ENCODE measurements at regions not wholly inside any gene's neighbourhood (a gene's known extent, or its start where the extent isn't known, plus 50 kb on each side); places are given as distances from the start of the nearest gene placed in this dataset.

DNA sequence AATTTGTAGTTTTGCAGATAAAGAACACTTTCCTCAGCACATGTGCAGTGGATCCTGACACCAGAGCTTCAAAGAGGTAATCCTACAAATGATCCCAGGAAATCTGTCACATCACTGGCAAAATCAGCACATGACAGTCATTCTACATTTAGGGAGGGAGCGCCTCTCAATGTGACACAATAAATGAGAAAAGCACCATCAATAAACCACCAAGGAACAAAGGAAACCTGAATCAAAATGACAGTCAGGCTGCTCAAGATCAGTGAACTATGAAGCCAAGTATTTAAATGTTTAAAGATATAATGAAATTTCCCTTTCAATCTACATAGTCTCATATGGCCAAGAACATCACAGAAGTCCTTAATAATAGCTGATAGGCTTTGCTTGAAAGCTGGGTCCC, 119.5 kb downstream of the LRRN1 start:
- no peak for TF ChIP-seq MEF2A (IDR thresholded peaks at IDR 0.05; ENCODE audit: borderline replicate concordance, low read depth)
- no peak for TF ChIP-seq POLR2AphosphoS5 (IDR thresholded peaks at IDR 0.05; ENCODE audit: low read depth, low read length)
- TF ChIP-seq, protein P1, sequence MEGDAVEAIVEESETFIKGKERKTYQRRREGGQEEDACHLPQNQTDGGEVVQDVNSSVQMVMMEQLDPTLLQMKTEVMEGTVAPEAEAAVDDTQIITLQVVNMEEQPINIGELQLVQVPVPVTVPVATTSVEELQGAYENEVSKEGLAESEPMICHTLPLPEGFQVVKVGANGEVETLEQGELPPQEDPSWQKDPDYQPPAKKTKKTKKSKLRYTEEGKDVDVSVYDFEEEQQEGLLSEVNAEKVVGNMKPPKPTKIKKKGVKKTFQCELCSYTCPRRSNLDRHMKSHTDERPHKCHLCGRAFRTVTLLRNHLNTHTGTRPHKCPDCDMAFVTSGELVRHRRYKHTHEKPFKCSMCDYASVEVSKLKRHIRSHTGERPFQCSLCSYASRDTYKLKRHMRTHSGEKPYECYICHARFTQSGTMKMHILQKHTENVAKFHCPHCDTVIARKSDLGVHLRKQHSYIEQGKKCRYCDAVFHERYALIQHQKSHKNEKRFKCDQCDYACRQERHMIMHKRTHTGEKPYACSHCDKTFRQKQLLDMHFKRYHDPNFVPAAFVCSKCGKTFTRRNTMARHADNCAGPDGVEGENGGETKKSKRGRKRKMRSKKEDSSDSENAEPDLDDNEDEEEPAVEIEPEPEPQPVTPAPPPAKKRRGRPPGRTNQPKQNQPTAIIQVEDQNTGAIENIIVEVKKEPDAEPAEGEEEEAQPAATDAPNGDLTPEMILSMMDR (IDR thresholded peaks at IDR 0.05): no peak
- TF ChIP-seq USF2 (IDR thresholded peaks at IDR 0.05; ENCODE audit: borderline replicate concordance, low read depth, low read length): no peak
- TF ChIP-seq, protein P2, sequence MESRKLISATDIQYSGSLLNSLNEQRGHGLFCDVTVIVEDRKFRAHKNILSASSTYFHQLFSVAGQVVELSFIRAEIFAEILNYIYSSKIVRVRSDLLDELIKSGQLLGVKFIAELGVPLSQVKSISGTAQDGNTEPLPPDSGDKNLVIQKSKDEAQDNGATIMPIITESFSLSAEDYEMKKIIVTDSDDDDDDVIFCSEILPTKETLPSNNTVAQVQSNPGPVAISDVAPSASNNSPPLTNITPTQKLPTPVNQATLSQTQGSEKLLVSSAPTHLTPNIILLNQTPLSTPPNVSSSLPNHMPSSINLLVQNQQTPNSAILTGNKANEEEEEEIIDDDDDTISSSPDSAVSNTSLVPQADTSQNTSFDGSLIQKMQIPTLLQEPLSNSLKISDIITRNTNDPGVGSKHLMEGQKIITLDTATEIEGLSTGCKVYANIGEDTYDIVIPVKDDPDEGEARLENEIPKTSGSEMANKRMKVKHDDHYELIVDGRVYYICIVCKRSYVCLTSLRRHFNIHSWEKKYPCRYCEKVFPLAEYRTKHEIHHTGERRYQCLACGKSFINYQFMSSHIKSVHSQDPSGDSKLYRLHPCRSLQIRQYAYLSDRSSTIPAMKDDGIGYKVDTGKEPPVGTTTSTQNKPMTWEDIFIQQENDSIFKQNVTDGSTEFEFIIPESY (IDR thresholded peaks at IDR 0.05; ENCODE audit: borderline replicate concordance, low read depth): no peak
- TF ChIP-seq RXRA (IDR thresholded peaks at IDR 0.05; ENCODE audit: borderline replicate concordance, low read depth): no peak
- TF ChIP-seq RAD21 (IDR thresholded peaks at IDR 0.05; ENCODE audit: low read length): no peak
- no peak for TF ChIP-seq TEAD4 (IDR thresholded peaks at IDR 0.05; ENCODE audit: borderline replicate concordance, insufficient read depth)
- TF ChIP-seq FOSL2 (IDR thresholded peaks at IDR 0.05; ENCODE audit: borderline replicate concordance, low read depth): no peak
- TF ChIP-seq EZH2phosphoT487 (IDR thresholded peaks at IDR 0.05; ENCODE audit: borderline replicate concordance, low read depth): no peak
- TF ChIP-seq, protein P3, sequence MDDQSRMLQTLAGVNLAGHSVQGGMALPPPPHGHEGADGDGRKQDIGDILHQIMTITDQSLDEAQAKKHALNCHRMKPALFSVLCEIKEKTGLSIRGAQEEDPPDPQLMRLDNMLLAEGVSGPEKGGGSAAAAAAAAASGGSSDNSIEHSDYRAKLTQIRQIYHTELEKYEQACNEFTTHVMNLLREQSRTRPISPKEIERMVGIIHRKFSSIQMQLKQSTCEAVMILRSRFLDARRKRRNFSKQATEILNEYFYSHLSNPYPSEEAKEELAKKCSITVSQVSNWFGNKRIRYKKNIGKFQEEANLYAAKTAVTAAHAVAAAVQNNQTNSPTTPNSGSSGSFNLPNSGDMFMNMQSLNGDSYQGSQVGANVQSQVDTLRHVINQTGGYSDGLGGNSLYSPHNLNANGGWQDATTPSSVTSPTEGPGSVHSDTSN (IDR thresholded peaks at IDR 0.05): no peak
- no peak for TF ChIP-seq CHD2 (IDR thresholded peaks at IDR 0.05; ENCODE audit: low read length, partially characterized antibody)
